Heart right ventricle (tissue), 16 donors: ENCODE measurements at regions not wholly inside any gene's neighbourhood (a gene's known extent, or its start where the extent isn't known, plus 50 kb on each side); places are given as distances from the start of the nearest gene placed in this dataset.

Source experiments
- ATAC-seq, 8 donors: fragments of 200-7000 bp; cut with Tn5 transposase; one replicate each; pipeline ENCODE4 v1.9.1; 2020; ENCODE audit warnings: mild to moderate bottlenecking in 8 of 8, moderate library complexity in 8 of 8, moderate number of reproducible peaks in 1 of 8
- DNase-seq, 2 donors: peaks; one replicate each; pipeline ENCODE4 v3.0.0-alpha.2; 2020
- H3K27ac ChIP-seq, 10 donors: fragments of 200-600 bp; sonication (generic) in 2 of 10; one replicate each; pipeline versions ENCODE4 v1.5.0 to v1.8.0; 2020 to 2022; ENCODE audit warnings: mild to moderate bottlenecking in 3 of 10
- H3K27me3 ChIP-seq, 7 donors: fragments of 200-600 bp; one replicate each; pipeline ENCODE4 v1.8.0; 2021 to 2022; ENCODE audit warnings: mild to moderate bottlenecking in 2 of 7
- H3K36me3 ChIP-seq, 9 donors: fragments of 200-600 bp; sonication (generic) in 1 of 9; one replicate each; pipeline versions ENCODE4 v1.5.0 to v1.8.0; 2020 to 2022; ENCODE audit warnings: mild to moderate bottlenecking in 2 of 9
- H3K4me1 ChIP-seq, 9 donors: fragments of 200-600 bp; sonication (generic) in 1 of 9; one replicate each; pipeline versions ENCODE4 v1.5.0 to v1.8.0; 2020 to 2022; ENCODE audit warnings: mild to moderate bottlenecking in 4 of 9
- H3K4me3 ChIP-seq, 10 donors: fragments of 200-600 bp; sonication (generic) in 2 of 10; one replicate each; pipeline versions ENCODE4 v1.5.0 to v1.8.0; 2020 to 2022; ENCODE audit warnings: mild to moderate bottlenecking in 7 of 10, moderate library complexity in 2 of 10
- H3K9me3 ChIP-seq, 11 donors: fragments of 200-600 bp in 10 of 11; sonication (generic) in 2 of 11; one replicate each; pipeline versions ENCODE4 v1.5.0 to v1.8.0; 2013 to 2022; ENCODE audit warnings: mild to moderate bottlenecking in 2 of 11, control low read depth in 1 of 11, moderate library complexity in 1 of 11
- CTCF ChIP-seq, 9 donors: fragments of 200-600 bp; sonication (generic) in 2 of 9; IDR thresholded peaks; one replicate each; pipeline versions ENCODE4 v1.5.0 to v1.8.0; 2021 to 2022; ENCODE audit warnings: antibody characterized with exemption in 9 of 9, mild to moderate bottlenecking in 5 of 9, moderate library complexity in 1 of 9
- WGBS, 2 donors: extraction: QIAGEN DNeasy Blood & Tissue Kit; methylation state at CpG; one replicate each; pipeline ENCODE4 v1.1.7; 2013; ENCODE audit warnings: inconsistent platforms in 1 of 2; 5-methylcytosine and 5-hydroxymethylcytosine counted together
- intact Hi-C, 10 donors: fragments of 100-400 bp; cut with DNase I; formaldehyde crosslinking; loops; one replicate each; pipeline versions ENCODE4 v1.11.1 to v1.14.2; 2022
- donor health status: Arrhythmogenic right ventricular cardiomyopathy.
- donor health status: ischemic (EF 13 %, LVEDD 7.1; RV severe dilation, severe dysfunction).
- donor health status: healthy with polysubstance abuse.
- donor health status: DM: no; HTN: yes; CAD: no.
- donor health status: DM: no; HTN: no; CAD: no.
- donor health status: ischemic (EF 25% LVEDD 6.9; RV normal size, moderate dysfunction).
- donor health status: ischemic (EF 25% LVEDD 5.7; RV mildly dilated, moderate dysfunction).
- donor health status: healthy.
- donor health status: DM: yes; HTN: yes; CAD: no.
- donor health status: Ischemic cardiomyopathy.
- donor health status: ischemic (EF 35%, LVEDD 5.7; RV mildly dilated, moderate dysfunction).
- donor health status: nonischemic (EF 11% LVEDD 7.7; RV severe dilation, severe dysfunction).
- donor health status: DM: yes; HTN: yes; CAD: no.
- donor health status: PGD.
- donor health status: ischemic (EF 29% LVEDD 5.4; RV normal size, mild dysfunction).
- donor health status: nonischemic (EF 23%, LVEDD 6.1; RV moderate dilation, normal function).

- no peak for TF ChIP-seq CTCF (IDR thresholded peaks at IDR 0.05)
- intact Hi-C loops: no loop called here
- no peaks in the 10 kb centered on the region for H3K36me3 ChIP-seq
- H3K9me3 ChIP-seq: peaks cover 0 to 16% (median 3%) of the 10 kb centered on the region in 11 donors
- H3K27me3 ChIP-seq: peaks cover 0 to 23% (median 14%) of the 10 kb centered on the region in 7 donors
- H3K4me1 ChIP-seq: no peaks in the 10 kb centered on the region
- H3K27ac ChIP-seq: no peak overlapping the region
- WGBS, 2 donors: 68 to 77% methylated on average over 10 of the region's 10 CpGs
- no peak overlapping the region for H3K4me3 ChIP-seq
- DNase-seq (no peak), ATAC-seq (no peak)
These were observed 551.1 kb downstream of the BRD1 start for GRCh38 chr22:49276567-49276966.

GRCh38 chr22:49274754-49275380 is 552.8 kb downstream of the BRD1 start:
- Histone ChIP-seq H3K9me3 (peaks cover 0 to 9% (median 0%) of the 10 kb centered on the region in 11 donors), H3K36me3 (no peaks in the 10 kb centered on the region), H3K4me3 (no peak overlapping the region), H3K27me3 (peaks cover 0 to 34% (median 24%) of the 10 kb centered on the region in 7 donors), H3K4me1 (no peaks in the 10 kb centered on the region), H3K27ac (no peak overlapping the region)
- WGBS, 2 donors: 82 to 84% methylated on average over 16 of the region's 16 CpGs
- TF ChIP-seq CTCF (IDR thresholded peaks at IDR 0.05): no peak
- ATAC-seq (no peak), DNase-seq (no peak)
- intact Hi-C loops: no loop called here

- Histone ChIP-seq H3K4me1 (no peaks in the 10 kb centered on the region), H3K9me3 (no peaks in the 10 kb centered on the region), H3K4me3 (no peak overlapping the region), H3K27ac (no peak overlapping the region), H3K27me3 (peaks cover 0 to 56% (median 42%) of the 10 kb centered on the region in 7 donors), H3K36me3 (no peaks in the 10 kb centered on the region)
- 79% methylated on average over 17 of the region's 17 CpGs for WGBS, 2 donors
- DNase-seq (no peak), ATAC-seq (no peak)
- intact Hi-C loops: no loop called here
- no peak for TF ChIP-seq CTCF (IDR thresholded peaks at IDR 0.05)
These were observed 555.0 kb downstream of the BRD1 start for GRCh38 chr22:49272546-49273125.

- H3K36me3 ChIP-seq: no peaks in the 10 kb centered on the region
- intact Hi-C loops: no loop called here
- no peak for TF ChIP-seq CTCF (IDR thresholded peaks at IDR 0.05)
- no peaks in the 10 kb centered on the region for H3K4me1 ChIP-seq
- ATAC-seq (no peak), DNase-seq (no peak)
- 60 to 76% methylated on average over 5 of the region's 5 CpGs for WGBS, 2 donors
- H3K27ac ChIP-seq: no peak overlapping the region
- H3K9me3 ChIP-seq: no peaks in the 10 kb centered on the region
- H3K4me3 ChIP-seq: no peak overlapping the region
- H3K27me3 ChIP-seq: peaks cover 0 to 63% (median 50%) of the 10 kb centered on the region in 7 donors
These were observed 555.8 kb downstream of the BRD1 start for GRCh38 chr22:49271831-49272230.
